Thyroid gland (tissue), 4 donors: ENCODE measurements at regions not wholly inside any gene's neighbourhood (a gene's known extent, or its start where the extent isn't known, plus 50 kb on each side); places are given as distances from the start of the nearest gene placed in this dataset.
"Not testable (repeated sequence)": the region's sequence is repeated elsewhere in the genome, so short reads cannot be mapped to it uniquely, and the experiment has no call there.

Experiments
- POLR2A ChIP-seq, 2 donors: fragments of 450-650 bp; IDR thresholded peaks; one replicate each; pipeline ENCODE4 v1.6.1; 2017; ENCODE audit warnings: antibody characterized with exemption in 2 of 2, mild to moderate bottlenecking in 2 of 2, moderate library complexity in 1 of 2
- TF ChIP-seq, protein P1 (sequence below), 6 experiments: fragments of 200-600 bp in 3 of 6; fragments of 450-650 bp in 3 of 6; sonication (generic) in 3 of 6; IDR thresholded peaks; one replicate each; pipeline ENCODE4 v1.5.1; 2016 to 2019; ENCODE audit warnings: antibody characterized with exemption in 6 of 6, mild to moderate bottlenecking in 2 of 6, inconsistent platforms in 1 of 6, moderate library complexity in 1 of 6

DNA sequence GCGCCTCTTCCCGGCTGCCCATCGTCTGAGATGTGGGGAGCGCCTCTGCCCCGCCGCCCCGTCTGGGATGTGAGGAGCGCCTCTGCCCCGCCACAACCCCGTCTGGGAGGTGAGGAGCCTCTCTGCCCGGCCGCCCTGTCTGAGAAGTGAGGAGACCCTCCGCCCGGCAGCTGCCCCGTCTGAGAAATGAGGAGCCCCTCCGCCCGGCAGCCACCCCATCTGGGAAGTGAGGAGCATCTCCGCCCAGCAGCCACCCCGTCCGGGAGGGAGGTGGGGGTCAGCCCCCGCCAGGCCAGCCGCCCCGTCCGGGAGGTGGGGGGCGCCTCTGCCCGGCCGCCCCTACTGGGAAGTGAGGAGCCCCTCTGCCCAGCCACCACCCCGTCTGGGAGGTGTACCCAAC lies 275.1 kb downstream of the CDK5RAP2 start:
- TF ChIP-seq, protein P1, sequence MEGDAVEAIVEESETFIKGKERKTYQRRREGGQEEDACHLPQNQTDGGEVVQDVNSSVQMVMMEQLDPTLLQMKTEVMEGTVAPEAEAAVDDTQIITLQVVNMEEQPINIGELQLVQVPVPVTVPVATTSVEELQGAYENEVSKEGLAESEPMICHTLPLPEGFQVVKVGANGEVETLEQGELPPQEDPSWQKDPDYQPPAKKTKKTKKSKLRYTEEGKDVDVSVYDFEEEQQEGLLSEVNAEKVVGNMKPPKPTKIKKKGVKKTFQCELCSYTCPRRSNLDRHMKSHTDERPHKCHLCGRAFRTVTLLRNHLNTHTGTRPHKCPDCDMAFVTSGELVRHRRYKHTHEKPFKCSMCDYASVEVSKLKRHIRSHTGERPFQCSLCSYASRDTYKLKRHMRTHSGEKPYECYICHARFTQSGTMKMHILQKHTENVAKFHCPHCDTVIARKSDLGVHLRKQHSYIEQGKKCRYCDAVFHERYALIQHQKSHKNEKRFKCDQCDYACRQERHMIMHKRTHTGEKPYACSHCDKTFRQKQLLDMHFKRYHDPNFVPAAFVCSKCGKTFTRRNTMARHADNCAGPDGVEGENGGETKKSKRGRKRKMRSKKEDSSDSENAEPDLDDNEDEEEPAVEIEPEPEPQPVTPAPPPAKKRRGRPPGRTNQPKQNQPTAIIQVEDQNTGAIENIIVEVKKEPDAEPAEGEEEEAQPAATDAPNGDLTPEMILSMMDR (IDR thresholded peaks at IDR 0.05): not testable (repeated sequence)
- TF ChIP-seq POLR2A (IDR thresholded peaks at IDR 0.05): not testable (repeated sequence)
